ENCODE measurements at regions not wholly inside any gene's neighbourhood (a gene's known extent, or its start where the extent isn't known, plus 50 kb on each side); places are given as distances from the start of the nearest gene placed in this dataset.
"Not testable (repeated sequence)": the region's sequence is repeated elsewhere in the genome, so short reads cannot be mapped to it uniquely, and the experiment has no call there.

GRCh38 chr11:34727228-34727737 is 106.4 kb downstream of the EHF start:
- in situ Hi-C loops (cut with MboI; ENCODE audit: low pct_unique_long_range_greater_than_20kb, low sequenced_read_pairs), result no loop called here
- no peak for DNase-seq

DNA sequence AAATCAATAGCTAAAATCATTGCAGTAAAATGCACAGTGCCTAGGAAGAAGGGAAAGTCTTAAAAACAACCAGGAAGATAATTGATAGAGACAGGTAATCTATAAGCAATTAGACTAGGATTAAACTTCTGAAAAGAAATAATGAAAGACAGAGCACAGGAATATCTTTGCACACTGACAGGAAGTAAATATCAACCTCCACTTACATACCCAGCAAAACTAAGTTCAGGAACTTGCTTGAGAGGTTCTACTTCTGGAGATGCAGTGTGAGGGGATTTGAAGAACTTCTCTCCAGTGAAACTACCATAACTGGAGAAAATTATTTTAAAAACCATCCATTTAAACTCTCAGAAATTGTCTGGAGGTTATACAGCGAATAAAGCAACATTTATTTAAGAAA is 104.1 kb downstream of the EHF start:
- no peak for DNase-seq
- in situ Hi-C loops (cut with MboI; ENCODE audit: low pct_unique_long_range_greater_than_20kb, low sequenced_read_pairs), result no loop called here

DNA sequence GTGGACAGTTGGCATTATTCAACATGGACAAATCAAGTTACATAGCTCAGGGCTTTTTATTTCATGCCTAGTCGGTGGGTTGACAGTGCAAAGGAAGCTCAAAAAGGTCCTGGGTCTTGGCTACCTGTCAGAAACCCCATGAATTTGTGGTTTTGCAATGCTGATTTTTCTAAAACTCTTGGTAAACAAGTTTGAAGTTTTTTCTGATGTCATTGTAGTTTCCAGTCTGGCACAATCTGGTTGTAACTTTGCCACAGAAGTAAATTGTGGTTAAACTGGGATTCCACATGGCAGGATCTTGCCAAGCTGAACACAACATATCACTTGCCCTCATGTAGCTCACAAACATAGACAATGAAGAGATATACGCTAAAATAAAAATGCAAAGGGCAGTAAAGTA is 100.8 kb downstream of the EHF start:
- in situ Hi-C loops (cut with MboI; ENCODE audit: low pct_unique_long_range_greater_than_20kb, low sequenced_read_pairs), result no loop called here
- no peak for DNase-seq

- DNase-seq, result no peak
- in situ Hi-C loops (cut with MboI; ENCODE audit: low pct_unique_long_range_greater_than_20kb, low sequenced_read_pairs), result no loop called here
Measured at GRCh38 chr11:34719303-34719848, 98.5 kb downstream of the EHF start.

GRCh38 chr11:34713631-34714030 is 92.7 kb downstream of the EHF start:
- DNase-seq; in situ Hi-C loops (cut with MboI; ENCODE audit: low pct_unique_long_range_greater_than_20kb, low sequenced_read_pairs): not testable (repeated sequence)
